ENCODE measurements at regions not wholly inside any gene's neighbourhood (a gene's known extent, or its start where the extent isn't known, plus 50 kb on each side); places are given as distances from the start of the nearest gene placed in this dataset.

- TF ChIP-seq CTCF (IDR thresholded peaks at IDR 0.05) (no peak), EZH2 (IDR thresholded peaks at IDR 0.05) (no peak), EZH2phosphoT487 (IDR thresholded peaks at IDR 0.05) (no peak)
Observed at GRCh38 chr5:5751987-5752386, 329.5 kb downstream of the ICE1 start.

Measured in neural progenitor cell (in vitro differentiated cells).